ENCODE measurements at regions not wholly inside any gene's neighbourhood (a gene's known extent, or its start where the extent isn't known, plus 50 kb on each side); places are given as distances from the start of the nearest gene placed in this dataset.
A peak's percentile ranks its signal among the peaks of the same experiment; 100 is the strongest.

DNA sequence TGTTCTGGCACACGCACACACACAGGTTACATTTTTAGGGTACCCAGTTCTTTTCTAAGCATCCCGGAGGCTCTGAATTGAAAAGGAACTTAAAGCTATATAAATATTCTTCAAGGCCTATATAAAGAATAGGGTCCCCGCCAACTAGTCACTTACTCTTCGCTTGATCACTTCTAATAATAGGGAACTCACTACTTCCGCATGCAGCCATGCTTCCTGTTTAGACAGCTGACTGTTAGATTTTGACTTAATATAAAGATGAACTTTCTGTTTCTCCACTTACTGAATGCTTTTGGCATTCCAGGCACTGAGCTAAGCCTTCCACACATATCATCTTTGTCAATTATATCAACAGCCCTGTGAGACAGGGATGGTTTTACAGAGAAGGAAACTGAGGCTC lies 259.6 kb downstream of the TSHZ3 start:
- no peak for DNase-seq

DNA sequence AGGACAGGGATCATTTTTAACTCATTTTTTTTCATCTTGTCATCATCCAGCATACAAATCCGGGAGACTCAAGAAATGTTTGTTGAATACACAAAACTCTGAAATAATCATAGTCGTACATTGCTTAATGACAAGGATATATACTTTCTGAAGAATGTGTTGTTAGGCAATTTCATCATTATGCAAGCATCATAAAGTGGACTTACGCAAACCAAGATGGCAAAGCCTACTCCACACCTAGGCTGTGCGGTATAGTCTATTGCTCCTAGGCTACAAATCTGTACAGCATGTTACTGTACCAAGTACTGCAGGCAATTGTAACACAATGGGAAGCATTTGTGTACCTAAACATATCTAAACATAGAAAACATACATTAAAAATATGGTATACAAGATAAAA lies 264.1 kb downstream of the TSHZ3 start:
- no peak for DNase-seq

GRCh38 chr19:31083105-31083504 lies 266.1 kb downstream of the TSHZ3 start:
- no peak for DNase-seq

DNA sequence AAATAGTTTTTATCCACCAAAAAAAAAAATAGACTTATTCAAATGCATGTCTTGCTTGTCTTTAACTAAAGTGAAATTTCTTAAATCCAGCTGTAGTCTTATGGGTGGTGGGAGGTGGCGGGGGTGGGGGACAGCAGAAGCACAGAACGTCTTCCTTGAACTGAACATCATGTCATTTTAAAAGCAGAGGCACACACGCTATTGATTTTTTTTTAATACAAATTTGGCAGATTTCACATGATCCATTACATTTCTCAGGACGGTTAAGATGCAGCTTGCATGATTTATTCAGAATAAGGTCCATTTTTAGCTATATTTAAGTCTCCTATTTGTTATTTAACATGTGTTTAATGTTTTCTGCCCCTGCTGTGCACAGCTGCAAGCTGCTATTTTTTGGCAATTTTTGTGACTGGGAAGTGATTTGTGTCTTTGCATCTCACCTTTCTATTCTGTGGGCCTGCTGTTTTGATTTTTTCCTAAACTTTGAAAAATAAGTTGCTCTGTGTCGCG lies 274.0 kb downstream of the TSHZ3 start:
- DNase-seq: no peak

GRCh38 chr19:31074199-31075125 lies 274.8 kb downstream of the TSHZ3 start:
- no peak for DNase-seq

DNA sequence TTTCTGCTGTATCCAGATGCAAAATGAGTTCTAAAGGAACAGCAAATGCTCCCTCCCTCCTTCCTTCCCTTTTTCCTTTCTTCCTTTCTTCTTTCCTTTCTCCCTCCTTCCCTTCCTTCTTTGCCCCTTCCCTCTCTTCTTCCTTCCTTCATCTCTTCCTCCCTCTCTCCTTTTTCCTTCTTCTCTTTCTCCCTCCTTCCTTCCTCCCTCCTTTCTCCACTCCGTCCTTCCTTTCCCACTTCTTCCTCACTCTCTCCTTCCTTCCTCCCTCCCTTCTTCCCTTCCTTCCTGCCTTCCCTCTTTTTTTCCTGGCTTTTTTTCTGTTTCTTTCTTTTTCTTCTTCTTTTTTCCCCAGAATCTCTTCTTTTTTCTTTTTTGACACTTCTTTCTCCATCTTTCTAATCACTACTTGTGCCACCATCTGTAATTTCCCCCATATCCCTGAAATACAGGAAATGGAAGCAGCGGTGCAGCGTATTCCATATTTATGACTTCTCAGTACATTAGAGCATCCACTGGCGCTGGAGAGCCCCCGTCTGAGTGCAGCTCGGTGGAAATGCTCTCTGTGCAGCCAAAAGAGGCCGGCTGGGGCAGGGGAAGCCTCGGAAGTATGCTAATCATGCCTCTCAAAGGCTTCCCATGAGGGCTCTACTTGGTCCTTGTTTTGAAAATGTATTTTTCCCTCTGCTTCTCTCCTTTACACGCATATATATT lies 275.6 kb downstream of the TSHZ3 start:
- DNase-seq: no peak

DNA sequence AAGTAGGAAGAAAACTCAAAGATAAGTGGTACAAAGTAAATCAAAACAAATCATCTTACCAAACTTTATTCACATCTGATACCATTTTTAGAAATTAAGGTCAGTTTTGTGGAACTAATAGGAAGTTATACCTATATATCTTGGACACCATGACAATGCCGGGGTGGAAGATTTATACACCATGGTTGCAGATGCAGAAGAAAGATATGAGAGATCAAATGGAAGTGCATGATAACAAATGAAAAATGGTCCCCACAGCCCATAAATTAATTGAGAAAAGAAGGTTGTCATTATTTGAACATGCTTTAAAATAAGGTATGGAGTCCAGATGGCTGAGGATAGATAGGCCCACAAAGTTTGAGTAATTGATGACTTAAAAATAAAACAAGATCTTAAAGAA lies 276.8 kb downstream of the TSHZ3 start:
- DNase-seq: no peak

- DNase-seq: no peak
Measured at GRCh38 chr19:31071136-31071855, 277.9 kb downstream of the TSHZ3 start.

DNA sequence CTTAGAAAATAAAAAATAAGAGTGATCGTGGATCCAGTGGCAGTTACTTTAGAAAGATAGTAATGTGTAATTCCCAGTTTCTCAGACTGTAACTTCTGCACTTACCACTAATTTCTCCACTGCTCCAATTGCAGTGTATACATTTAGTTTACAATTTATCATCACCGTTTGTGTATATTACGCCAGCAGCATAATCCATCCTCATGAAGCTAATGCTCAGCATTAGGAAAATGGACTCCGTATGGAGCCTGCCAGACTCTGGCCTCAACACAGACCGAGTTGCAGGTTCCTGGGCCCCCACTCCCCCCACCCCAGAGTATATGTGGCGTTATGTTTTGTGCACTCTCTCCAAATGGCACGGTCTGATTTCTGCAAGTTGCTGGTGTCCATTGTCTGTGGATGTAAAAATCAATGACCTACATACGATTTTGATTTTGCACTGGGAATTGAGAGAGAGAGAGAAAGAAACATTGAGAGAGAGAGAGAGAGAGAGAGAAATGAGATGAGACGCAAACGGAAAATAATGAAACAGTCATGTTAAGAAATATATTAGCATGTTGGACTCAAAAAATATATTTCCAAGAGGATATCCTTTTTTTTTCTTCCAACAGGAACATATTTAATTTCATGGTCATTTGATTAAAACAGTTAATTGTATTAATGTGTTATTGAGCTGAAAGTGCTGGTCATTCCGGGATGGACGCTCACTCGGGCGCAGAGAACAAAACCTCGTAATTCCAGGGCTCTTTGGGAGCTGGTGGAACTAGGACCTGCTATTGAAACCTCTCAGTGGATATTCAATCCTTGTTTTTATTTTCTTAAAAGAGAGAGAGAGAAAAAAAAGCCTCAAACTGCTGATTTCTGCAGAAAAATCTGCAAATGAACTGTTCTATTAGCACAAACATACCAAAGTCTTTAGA lies 278.8 kb downstream of the TSHZ3 start:
- DNase-seq: no peak

- DNase-seq: no peak
Measured at GRCh38 chr19:31068268-31068667, 281.0 kb downstream of the TSHZ3 start.

DNA sequence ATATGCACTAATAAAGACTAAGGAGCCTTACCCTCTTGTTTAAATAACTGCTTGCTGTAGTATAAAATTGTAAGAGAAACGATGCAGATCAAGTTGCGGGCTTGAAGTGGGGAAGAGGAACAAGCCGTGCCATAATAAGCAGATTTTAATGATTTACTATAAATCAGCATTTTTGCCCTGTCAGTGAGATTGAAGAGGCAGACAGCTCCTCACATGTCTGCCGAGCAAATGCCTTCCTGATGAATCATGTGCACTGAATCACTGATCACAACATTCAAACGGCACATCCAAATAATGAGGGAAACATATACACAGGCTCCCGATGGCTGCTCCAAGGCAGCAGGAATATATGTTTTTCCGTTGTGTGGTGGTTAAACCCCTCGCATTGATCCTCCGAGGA lies 282.9 kb downstream of the TSHZ3 start:
- no peak for DNase-seq

GRCh38 chr19:31064491-31064890 lies 284.7 kb downstream of the TSHZ3 start:
- no peak for DNase-seq

GRCh38 chr19:31058676-31059340 lies 290.4 kb downstream of the TSHZ3 start:
- no peak for DNase-seq

GRCh38 chr19:31057476-31057875 lies 291.8 kb downstream of the TSHZ3 start:
- DNase-seq: no peak

DNA sequence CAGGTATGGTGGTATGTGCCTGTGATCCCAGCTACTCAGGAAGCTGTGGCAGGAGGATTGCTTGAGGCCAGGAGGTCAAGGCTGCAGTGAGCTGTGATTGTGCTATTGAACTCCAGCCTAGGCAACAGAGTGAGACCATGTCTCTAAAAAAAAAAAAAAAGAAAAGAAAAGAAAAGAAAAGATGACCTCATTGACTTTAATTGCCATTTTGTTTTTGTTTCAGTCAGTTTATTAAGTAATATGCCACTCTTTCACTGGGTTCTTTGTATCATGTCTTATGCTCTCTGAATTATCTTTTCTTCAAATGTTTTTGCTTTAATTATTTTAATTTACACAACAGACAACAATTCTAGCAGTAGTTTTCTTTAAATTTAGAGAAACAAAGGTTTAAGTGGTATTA lies 293.8 kb downstream of the TSHZ3 start:
- DNase-seq: no peak

GRCh38 chr19:31054430-31054829 lies 294.8 kb downstream of the TSHZ3 start:
- DNase-seq: peak; percentile 41

GRCh38 chr19:31049431-31049830 lies 299.8 kb downstream of the TSHZ3 start:
- no peak for DNase-seq

GRCh38 chr19:31046024-31046423 lies 303.2 kb downstream of the TSHZ3 start:
- no peak for DNase-seq

- no peak for DNase-seq
Measured at GRCh38 chr19:31041461-31041860, 307.8 kb downstream of the TSHZ3 start.

GRCh38 chr19:31039151-31039550 lies 310.1 kb downstream of the TSHZ3 start:
- no peak for DNase-seq

- DNase-seq: no peak
Measured at GRCh38 chr19:31037286-31037980, 311.8 kb downstream of the TSHZ3 start.
